IMR-90 (cell line): ENCODE measurements at regions not wholly inside any gene's neighbourhood (a gene's known extent, or its start where the extent isn't known, plus 50 kb on each side); places are given as distances from the start of the nearest gene placed in this dataset.

ENCODE experiments used
- ATAC-seq: fragments of 200-7000 bp; cut with Tn5 transposase; 2 replicates; pipeline ENCODE4 v1.9.1; 2020; ENCODE audit warnings: low read depth, mild to moderate bottlenecking, moderate library complexity
- BruUV-seq: library from RNA; stranded (reverse); fragments of 400-500 nt; replicated peaks from 2 replicates; lab custom pipeline; 2021; lab: Mats Ljungman, UMichigan
- CTCF ChIA-PET: fragments of 300-600 bp; formaldehyde crosslinking; extraction: SDS; loops from one replicate; lab custom pipeline; 2021; ENCODE audit warnings: antibody characterized with exemption; lab: Yijun Ruan, JAX
- POLR2A ChIA-PET: fragments of 300-600 bp; sonication (Branson Sonifier 250); formaldehyde crosslinking; loops from one replicate; lab custom pipeline; 2022; ENCODE audit warnings: antibody characterized with exemption; ENCODE audit not compliant: unreplicated experiment; lab: Charles Lee
- DNase-seq: peaks from one replicate; pipeline ENCODE4 v3.0.0; 2013
- H2AFZ ChIP-seq: replicated peaks from 2 replicates; pipeline ENCODE3; 2013; ENCODE audit warnings: low read length, mild to moderate bottlenecking; ENCODE audit not compliant: poor library complexity
- H2AK5ac ChIP-seq: 2 replicates; pipeline ENCODE4 v1.6.1; 2013; ENCODE audit warnings: low read depth, low read length, inconsistent platforms
- H2AK9ac ChIP-seq: replicated peaks from 2 replicates; pipeline ENCODE3; 2013; ENCODE audit warnings: mild to moderate bottlenecking, low read depth, low read length, moderate library complexity; ENCODE audit not compliant: poor library complexity
- H2BK120ac ChIP-seq: 2 replicates; pipeline ENCODE4 v1.6.1; 2013; ENCODE audit warnings: low read depth, low read length, inconsistent platforms
- H2BK15ac ChIP-seq: 3 replicates; pipeline ENCODE4 v1.6.1; 2013; ENCODE audit warnings: low read depth, low read length, inconsistent platforms
- H2BK20ac ChIP-seq: 2 replicates; pipeline ENCODE4 v1.6.1; 2013; ENCODE audit warnings: low read depth, mild to moderate bottlenecking, inconsistent platforms, low read length, moderate library complexity
- H2BK5ac ChIP-seq: 2 replicates; pipeline ENCODE4 v1.6.1; 2013; ENCODE audit warnings: mild to moderate bottlenecking, low read depth, low read length, inconsistent platforms; ENCODE audit not compliant: poor library complexity, severe bottlenecking
- H3K14ac ChIP-seq: replicated peaks from 2 replicates; pipeline ENCODE4 v1.6.1; 2013; ENCODE audit warnings: low read depth, low read length, inconsistent platforms
- H3K18ac ChIP-seq: 2 replicates; pipeline ENCODE4 v1.6.1; 2013; ENCODE audit warnings: low read depth, low read length, control low read depth
- H3K23ac ChIP-seq: 2 replicates; pipeline ENCODE4 v1.6.1; 2013; ENCODE audit warnings: low read depth, low read length, inconsistent platforms
- H3K27ac ChIP-seq: 2 replicates; pipeline ENCODE4 v1.5.1; 2013; ENCODE audit warnings: mild to moderate bottlenecking, control low read depth, low read length; ENCODE audit not compliant: insufficient read depth
- H3K27me3 ChIP-seq: 2 replicates; pipeline ENCODE4 v1.6.1; 2013; ENCODE audit warnings: low read length; ENCODE audit not compliant: control insufficient read depth, insufficient read depth
- H3K36me3 ChIP-seq: 2 replicates; pipeline ENCODE4 v1.6.1; 2013; ENCODE audit warnings: low read length, mixed read lengths; ENCODE audit not compliant: control insufficient read depth, insufficient read depth
- H3K4ac ChIP-seq: 2 replicates; pipeline ENCODE4 v1.6.1; 2013; ENCODE audit warnings: low read depth, low read length, inconsistent platforms
- H3K4me1 ChIP-seq: 2 replicates; pipeline ENCODE4 v1.6.1; 2013; ENCODE audit warnings: low read length, mixed read lengths; ENCODE audit not compliant: control insufficient read depth, insufficient read depth
- H3K4me2 ChIP-seq: 2 replicates; pipeline ENCODE4 v1.6.1; 2013; ENCODE audit warnings: low read depth, mild to moderate bottlenecking, control low read depth, low read length, moderate library complexity
- H3K4me3 ChIP-seq: 2 replicates; pipeline ENCODE4 v1.5.1; 2013; ENCODE audit warnings: low read depth, mild to moderate bottlenecking, control low read depth, low read length, moderate library complexity; ENCODE audit not compliant: insufficient read depth
- H3K56ac ChIP-seq: 2 replicates; pipeline ENCODE4 v1.6.1; 2013; ENCODE audit warnings: low read length, inconsistent platforms; ENCODE audit not compliant: insufficient read depth; ENCODE audit errors: extremely low read depth
- H3K79me1 ChIP-seq, 2 experiments: 2 replicates each; pipeline ENCODE4 v1.6.1; 2013; ENCODE audit warnings: low read length in 2 of 2, inconsistent platforms in 1 of 2, low read depth in 1 of 2
- H3K9ac ChIP-seq: 2 replicates; pipeline ENCODE4 v1.6.1; 2013; ENCODE audit warnings: low read depth, low read length, control low read depth
- H3K9me1 ChIP-seq: 2 replicates; pipeline ENCODE4 v1.6.1; 2013; ENCODE audit warnings: low read length, inconsistent platforms; ENCODE audit not compliant: insufficient read depth
- H3K9me3 ChIP-seq: 2 replicates; pipeline ENCODE4 v1.6.1; 2013; ENCODE audit warnings: low read length; ENCODE audit not compliant: control insufficient read depth, insufficient read depth
- H4K20me1 ChIP-seq: 2 replicates; pipeline ENCODE4 v1.6.1; 2013; ENCODE audit warnings: low read length, inconsistent platforms; ENCODE audit not compliant: insufficient read depth
- H4K5ac ChIP-seq: 2 replicates; pipeline ENCODE4 v1.6.1; 2013; ENCODE audit warnings: mild to moderate bottlenecking, low read depth, low read length, control low read depth
- H4K8ac ChIP-seq, 2 experiments: 2 replicates each; pipeline ENCODE4 v1.6.1; 2013; ENCODE audit warnings: low read depth in 2 of 2, low read length in 2 of 2, control low read depth in 1 of 2, inconsistent platforms in 1 of 2
- H4K91ac ChIP-seq: 2 replicates; pipeline ENCODE4 v1.6.1; 2013; ENCODE audit warnings: low read depth, low read length, inconsistent platforms; ENCODE audit not compliant: insufficient read depth
- CHD1 ChIP-seq: IDR thresholded peaks from 2 replicates; pipeline ENCODE4 v1.6.1; 2012; ENCODE audit warnings: low read depth, low read length, improper control_type of control experiment
- FOS ChIP-seq: fragments of 150-350 bp; IDR thresholded peaks from 2 replicates; pipeline ENCODE4 v1.6.1; 2016; ENCODE audit warnings: low read depth, low read length
- NFE2L2 ChIP-seq: fragments of 150-350 bp; IDR thresholded peaks from 2 replicates; pipeline ENCODE4 v1.6.1; 2016; ENCODE audit warnings: low read depth, mild to moderate bottlenecking, low read length
- POLR2A ChIP-seq: IDR thresholded peaks from 2 replicates; pipeline ENCODE4 v1.6.1; 2012; ENCODE audit warnings: mild to moderate bottlenecking, low read depth, low read length
- RAD21 ChIP-seq: IDR thresholded peaks from 2 replicates; pipeline ENCODE4 v1.6.1; 2012; ENCODE audit warnings: low read length, improper control_type of control experiment
- RCOR1 ChIP-seq: IDR thresholded peaks from 2 replicates; pipeline ENCODE4 v1.6.1; 2012; ENCODE audit warnings: mild to moderate bottlenecking, low read length, improper control_type of control experiment; ENCODE audit not compliant: insufficient replicate concordance
- SMC3 ChIP-seq: fragments of 150-350 bp; IDR thresholded peaks from 2 replicates; pipeline ENCODE4 v1.6.1; 2016; ENCODE audit warnings: low read depth, mild to moderate bottlenecking, antibody characterized with exemption, low read length, moderate library complexity
- USF2 ChIP-seq: fragments of 150-350 bp; IDR thresholded peaks from 2 replicates; pipeline ENCODE4 v1.6.1; 2017; ENCODE audit warnings: mild to moderate bottlenecking, antibody characterized with exemption, low read length, low read depth
- WGBS, 2 experiments: methylation state at CpG; one replicate each; pipeline versions ENCODE4 v1.1.5 to v1.1.7; 2013; ENCODE audit warnings: missing lambda C conversion rate in 2 of 2; ENCODE audit not compliant: insufficient read length in 1 of 2; ENCODE audit errors: extremely low coverage in 2 of 2; 5-methylcytosine and 5-hydroxymethylcytosine counted together
- dilution Hi-C: fragments of 300-500 bp; cut with HindIII; formaldehyde crosslinking; loops from one replicate; pipeline ENCODE4 v1.14.3; 2018; ENCODE audit warnings: low sequenced_read_pairs; ENCODE audit not compliant: unreplicated experiment
- in situ Hi-C: fragments of 300-500 bp; cut with MboI; formaldehyde crosslinking; loops from 3 replicates; pipeline ENCODE4 v1.14.3; 2019; ENCODE audit warnings: low sequenced_read_pairs, inconsistent platforms, mixed read lengths
- intact Hi-C: fragments of 100-400 bp; cut with micrococcal nuclease; formaldehyde crosslinking; loops from 2 replicates; pipeline ENCODE4 v1.10.0; 2022
- TF ChIP-seq, protein P1 (sequence below): conservative IDR thresholded peaks from 2 replicates; pipeline ENCODE4 v1.5.1; 2012; ENCODE audit warnings: mild to moderate bottlenecking, low read depth, low read length, improper control_type of control experiment

- TF ChIP-seq RCOR1 (no peak), POLR2A (no peak), USF2 (no peak), FOS (no peak), SMC3 (no peak), CHD1 (no peak), RAD21 (no peak), NFE2L2 (no peak)
- TF ChIP-seq, protein P1, sequence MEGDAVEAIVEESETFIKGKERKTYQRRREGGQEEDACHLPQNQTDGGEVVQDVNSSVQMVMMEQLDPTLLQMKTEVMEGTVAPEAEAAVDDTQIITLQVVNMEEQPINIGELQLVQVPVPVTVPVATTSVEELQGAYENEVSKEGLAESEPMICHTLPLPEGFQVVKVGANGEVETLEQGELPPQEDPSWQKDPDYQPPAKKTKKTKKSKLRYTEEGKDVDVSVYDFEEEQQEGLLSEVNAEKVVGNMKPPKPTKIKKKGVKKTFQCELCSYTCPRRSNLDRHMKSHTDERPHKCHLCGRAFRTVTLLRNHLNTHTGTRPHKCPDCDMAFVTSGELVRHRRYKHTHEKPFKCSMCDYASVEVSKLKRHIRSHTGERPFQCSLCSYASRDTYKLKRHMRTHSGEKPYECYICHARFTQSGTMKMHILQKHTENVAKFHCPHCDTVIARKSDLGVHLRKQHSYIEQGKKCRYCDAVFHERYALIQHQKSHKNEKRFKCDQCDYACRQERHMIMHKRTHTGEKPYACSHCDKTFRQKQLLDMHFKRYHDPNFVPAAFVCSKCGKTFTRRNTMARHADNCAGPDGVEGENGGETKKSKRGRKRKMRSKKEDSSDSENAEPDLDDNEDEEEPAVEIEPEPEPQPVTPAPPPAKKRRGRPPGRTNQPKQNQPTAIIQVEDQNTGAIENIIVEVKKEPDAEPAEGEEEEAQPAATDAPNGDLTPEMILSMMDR = no peak
- dilution Hi-C loops (no loop called here), in situ Hi-C loops (no loop called here), intact Hi-C loops (no loop called here)
- Histone ChIP-seq H3K4me1 (no peaks in the 10 kb centered on the region), H2BK5ac (no peak overlapping the region), H3K27me3 (no peaks in the 10 kb centered on the region), H3K9me1 (no peaks in the 10 kb centered on the region), H3K9me3 (peaks cover 14% of the 10 kb centered on the region), H2BK120ac (no peak overlapping the region), H2BK20ac (no peak overlapping the region), H4K5ac (no peak overlapping the region), H2AK9ac (no peak overlapping the region), H3K4ac (no peak overlapping the region), H3K27ac (no peak overlapping the region), H3K56ac (no peak overlapping the region), H3K9ac (no peak overlapping the region), H3K14ac (no peak overlapping the region), H3K4me3 (no peak overlapping the region), H2BK15ac (no peak overlapping the region), H3K79me1 (no peaks in the 10 kb centered on the region), H3K23ac (no peak overlapping the region), H4K8ac (no peak overlapping the region), H3K18ac (no peak overlapping the region), H3K36me3 (no peaks in the 10 kb centered on the region), H4K20me1 (no peaks in the 10 kb centered on the region), H3K4me2 (no peak overlapping the region), H4K91ac (no peak overlapping the region), H2AK5ac (no peak overlapping the region), H2AFZ (peak overlapping the region; percentile 14)
- CTCF ChIA-PET = no interaction called here
- ATAC-seq (no peak), DNase-seq (no peak)
- POLR2A ChIA-PET = no interaction called here
- BruUV-seq = no TSS peak
- 85% methylated on average over 4 of the region's 27 CpGs; no CpG with 5 or more reads in 1 of the 2 experiments for WGBS, 2 experiments
Observed at GRCh38 chr16:35735403-35736251, 2276.2 kb downstream of the TP53TG3F start.
